ENCODE measurements at regions not wholly inside any gene's neighbourhood (a gene's known extent, or its start where the extent isn't known, plus 50 kb on each side); places are given as distances from the start of the nearest gene placed in this dataset.

DNA sequence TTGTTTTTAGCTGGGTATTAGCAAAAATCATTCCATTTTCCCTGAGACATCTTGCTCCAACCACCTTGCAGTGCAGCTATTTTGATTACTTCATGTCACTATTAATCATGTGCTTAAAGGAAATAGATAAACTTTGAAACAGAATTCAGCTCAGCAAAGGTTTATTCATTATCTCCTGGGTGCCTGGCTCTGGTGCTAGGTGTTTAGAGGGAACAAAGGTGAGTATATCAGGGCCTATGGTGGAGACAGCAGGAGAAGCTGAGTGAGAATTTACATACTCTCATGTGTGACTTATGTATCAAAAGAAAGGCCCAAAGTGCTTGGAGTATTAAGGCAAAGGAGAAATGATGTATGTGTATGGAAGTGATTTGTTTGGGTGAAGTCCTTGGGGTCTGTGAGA, 63.8 kb upstream of the BMP2 start:
- no peak overlapping the region for H3K9ac ChIP-seq (ENCODE audit: insufficient read depth in 1 of 2, low read length in 2 of 2)
- no peak for ATAC-seq (ENCODE audit: insufficient read depth, low FRiP score)

GRCh38 chr20:6703047-6703446, 64.4 kb upstream of the BMP2 start:
- Histone ChIP-seq H3K4me1 (ENCODE audit: control insufficient read depth in 5 of 5, insufficient read depth in 5 of 5, low read length in 5 of 5) (peaks cover 0 to 12% (median 7%) of the 10 kb centered on the region in 5 donors), H3K4me3 (no peak overlapping the region), H3K27ac (ENCODE audit: low read depth in 1 of 2, low read length in 1 of 2) (no peak overlapping the region), H3K9ac (ENCODE audit: insufficient read depth in 1 of 2, low read length in 2 of 2) (no peak overlapping the region), H3K36me3 (ENCODE audit: control insufficient read depth in 4 of 4, insufficient read depth in 4 of 4, low read length in 4 of 4) (no peaks in the 10 kb centered on the region), H3K9me3 (ENCODE audit: control insufficient read depth in 4 of 4, insufficient read depth in 3 of 4, low read length in 3 of 4) (no peaks in the 10 kb centered on the region), H3K27me3 (ENCODE audit: control insufficient read depth in 3 of 3, insufficient read depth in 3 of 3, low read length in 2 of 3) (no peaks in the 10 kb centered on the region)
- ATAC-seq (ENCODE audit: insufficient read depth, low FRiP score) (no peak), DNase-seq (no peak)
- no peak for TF ChIP-seq CTCF (IDR thresholded peaks at IDR 0.05; ENCODE audit: control extremely low read depth, extremely low read depth)
- 90 to 92% methylated on average over 3 of the region's 3 CpGs for WGBS, 2 donors

More for the DNA sequence above, 63.8 kb upstream of the BMP2 start:
- Histone ChIP-seq H3K9me3 (ENCODE audit: control insufficient read depth in 4 of 4, insufficient read depth in 3 of 4, low read length in 3 of 4) (no peaks in the 10 kb centered on the region), H3K27ac (ENCODE audit: low read depth in 1 of 2, low read length in 1 of 2) (peak overlapping the region; percentile 49 to 87), H3K27me3 (ENCODE audit: control insufficient read depth in 3 of 3, insufficient read depth in 3 of 3, low read length in 2 of 3) (no peaks in the 10 kb centered on the region), H3K4me1 (ENCODE audit: control insufficient read depth in 5 of 5, insufficient read depth in 5 of 5, low read length in 5 of 5) (peaks cover 0 to 18% (median 7%) of the 10 kb centered on the region in 5 donors), H3K4me3 (no peak overlapping the region), H3K36me3 (ENCODE audit: control insufficient read depth in 4 of 4, insufficient read depth in 4 of 4, low read length in 4 of 4) (no peaks in the 10 kb centered on the region)
- DNase-seq, result no peak
- no peak for TF ChIP-seq CTCF (IDR thresholded peaks at IDR 0.05; ENCODE audit: control extremely low read depth, extremely low read depth)

- H3K4me1 ChIP-seq (ENCODE audit: control insufficient read depth in 5 of 5, insufficient read depth in 5 of 5, low read length in 5 of 5), result peaks cover 0 to 9% (median 4%) of the 10 kb centered on the region in 5 donors
- no peaks in the 10 kb centered on the region for H3K9me3 ChIP-seq (ENCODE audit: control insufficient read depth in 4 of 4, insufficient read depth in 3 of 4, low read length in 3 of 4)
- H3K27ac ChIP-seq (ENCODE audit: low read depth in 1 of 2, low read length in 1 of 2), result no peak overlapping the region
- TF ChIP-seq CTCF (IDR thresholded peaks at IDR 0.05; ENCODE audit: control extremely low read depth, extremely low read depth), result no peak
- no peak for DNase-seq
- no peaks in the 10 kb centered on the region for H3K27me3 ChIP-seq (ENCODE audit: control insufficient read depth in 3 of 3, insufficient read depth in 3 of 3, low read length in 2 of 3)
- no peak overlapping the region for H3K4me3 ChIP-seq
- H3K9ac ChIP-seq (ENCODE audit: insufficient read depth in 1 of 2, low read length in 2 of 2), result no peak overlapping the region
- ATAC-seq (ENCODE audit: insufficient read depth, low FRiP score), result no peak
- H3K36me3 ChIP-seq (ENCODE audit: control insufficient read depth in 4 of 4, insufficient read depth in 4 of 4, low read length in 4 of 4), result no peaks in the 10 kb centered on the region
Measured at GRCh38 chr20:6702144-6702543, 65.3 kb upstream of the BMP2 start.
